Osteoblast (primary cell): ENCODE measurements at regions not wholly inside any gene's neighbourhood (a gene's known extent, or its start where the extent isn't known, plus 50 kb on each side); places are given as distances from the start of the nearest gene placed in this dataset.

ENCODE experiments used
- DNase-seq: peaks from one replicate; pipeline ENCODE4 v3.0.0; 2011; ENCODE audit warnings: low spot score, mixed read lengths; ENCODE audit not compliant: insufficient read length; ENCODE audit errors: missing footprints
- H2AFZ ChIP-seq: 2 replicates; pipeline ENCODE4 v1.6.0; 2011; ENCODE audit warnings: mild to moderate bottlenecking, low read length
- H3K27ac ChIP-seq: 2 replicates; pipeline ENCODE4 v1.5.1; 2011; ENCODE audit warnings: mild to moderate bottlenecking, low read depth, low read length, moderate library complexity
- H3K27me3 ChIP-seq: 2 replicates; pipeline ENCODE4 v1.6.0; 2012; ENCODE audit warnings: mild to moderate bottlenecking, control low read depth, inconsistent platforms, low read length, moderate library complexity; ENCODE audit not compliant: insufficient read depth
- H3K36me3 ChIP-seq: 2 replicates; pipeline ENCODE4 v1.5.1; 2011; ENCODE audit warnings: mild to moderate bottlenecking, low read length, control low read depth, moderate library complexity; ENCODE audit not compliant: insufficient read depth
- H3K4me1 ChIP-seq: 2 replicates; pipeline ENCODE4 v1.5.1; 2011; ENCODE audit warnings: mild to moderate bottlenecking, low read length, control low read depth, moderate library complexity; ENCODE audit not compliant: insufficient read depth
- H3K4me2 ChIP-seq: 2 replicates; pipeline ENCODE4 v1.6.0; 2011; ENCODE audit warnings: mild to moderate bottlenecking, low read length; ENCODE audit not compliant: insufficient read depth
- H3K4me3 ChIP-seq: fragments of 200-600 bp; sonication (generic); 3 replicates; pipeline ENCODE4 v1.5.1; 2012; ENCODE audit warnings: mild to moderate bottlenecking, low read length, inconsistent platforms; ENCODE audit not compliant: insufficient read depth
- H3K79me2 ChIP-seq: 2 replicates; pipeline ENCODE4 v1.6.0; 2012; ENCODE audit warnings: mild to moderate bottlenecking, low read length, control low read depth, inconsistent platforms; ENCODE audit not compliant: insufficient read depth
- H3K9me3 ChIP-seq: 2 replicates; pipeline ENCODE4 v1.5.1; 2011; ENCODE audit warnings: low read depth, low read length, control low read depth
- H4K20me1 ChIP-seq: 2 replicates; pipeline ENCODE4 v1.6.0; 2012; ENCODE audit warnings: mild to moderate bottlenecking, low read length, control low read depth; ENCODE audit not compliant: insufficient read depth
- CTCF ChIP-seq: IDR thresholded peaks from 2 replicates; pipeline ENCODE4 v1.5.1; 2011; ENCODE audit warnings: mild to moderate bottlenecking, low read depth, low read length, moderate library complexity; ENCODE audit errors: extremely low read depth

GRCh38 chr22:27676545-27677213, 124.9 kb downstream of the MN1 start:
- Histone ChIP-seq H3K27me3 (peaks cover 28% of the 10 kb centered on the region), H3K4me1 (no peaks in the 10 kb centered on the region), H3K36me3 (no peaks in the 10 kb centered on the region), H3K9me3 (no peaks in the 10 kb centered on the region), H3K4me3 (no peak overlapping the region), H2AFZ (no peak overlapping the region), H3K4me2 (no peak overlapping the region), H4K20me1 (no peaks in the 10 kb centered on the region), H3K79me2 (no peaks in the 10 kb centered on the region), H3K27ac (no peak overlapping the region)
- no peak for DNase-seq
- no peak for TF ChIP-seq CTCF

- Histone ChIP-seq H3K79me2 (no peaks in the 10 kb centered on the region), H3K27me3 (peaks cover 31% of the 10 kb centered on the region), H3K4me2 (no peak overlapping the region), H2AFZ (no peak overlapping the region), H3K4me3 (no peak overlapping the region), H3K9me3 (no peaks in the 10 kb centered on the region), H3K36me3 (no peaks in the 10 kb centered on the region), H3K27ac (no peak overlapping the region), H3K4me1 (no peaks in the 10 kb centered on the region), H4K20me1 (no peaks in the 10 kb centered on the region)
- DNase-seq, result no peak
- no peak for TF ChIP-seq CTCF
Observed at GRCh38 chr22:27677905-27678458, 123.6 kb downstream of the MN1 start.

- no peaks in the 10 kb centered on the region for H3K9me3 ChIP-seq
- H4K20me1 ChIP-seq, result no peaks in the 10 kb centered on the region
- no peaks in the 10 kb centered on the region for H3K79me2 ChIP-seq
- H3K4me3 ChIP-seq, result no peak overlapping the region
- DNase-seq, result no peak
- TF ChIP-seq CTCF, result no peak
- H3K27ac ChIP-seq, result no peak overlapping the region
- no peaks in the 10 kb centered on the region for H3K4me1 ChIP-seq
- no peaks in the 10 kb centered on the region for H3K36me3 ChIP-seq
- no peak overlapping the region for H3K4me2 ChIP-seq
- peaks cover 25% of the 10 kb centered on the region for H3K27me3 ChIP-seq
- no peak overlapping the region for H2AFZ ChIP-seq
Observed at GRCh38 chr22:27679176-27679575, 122.4 kb downstream of the MN1 start.

GRCh38 chr22:27679693-27680488, 121.7 kb downstream of the MN1 start:
- Histone ChIP-seq H3K4me1 (no peaks in the 10 kb centered on the region), H4K20me1 (no peaks in the 10 kb centered on the region), H3K79me2 (no peaks in the 10 kb centered on the region), H3K4me3 (no peak overlapping the region), H3K4me2 (no peak overlapping the region), H3K9me3 (no peaks in the 10 kb centered on the region), H3K27ac (no peak overlapping the region), H2AFZ (no peak overlapping the region), H3K36me3 (no peaks in the 10 kb centered on the region), H3K27me3 (peaks cover 25% of the 10 kb centered on the region)
- no peak for DNase-seq
- TF ChIP-seq CTCF, result no peak
